Transverse colon (tissue), 4 donors: ENCODE measurements at regions not wholly inside any gene's neighbourhood (a gene's known extent, or its start where the extent isn't known, plus 50 kb on each side); places are given as distances from the start of the nearest gene placed in this dataset.
A peak's percentile ranks its signal among the peaks of the same experiment; 100 is the strongest.

Experiments used
- DNase-seq: peaks from one replicate; pipeline ENCODE4 v3.0.0-alpha.2; 2019
- H3K27ac ChIP-seq, 4 donors: fragments of 200-600 bp; sonication (generic); 2 replicates each; pipeline ENCODE4 v1.5.1; 2016 to 2018; ENCODE audit warnings: inconsistent platforms in 4 of 4
- H3K27me3 ChIP-seq: fragments of 200-600 bp; sonication (generic); 2 replicates; pipeline ENCODE4 v1.5.1; 2017; ENCODE audit warnings: inconsistent platforms
- H3K36me3 ChIP-seq, 4 donors: fragments of 200-600 bp; sonication (generic); 2 replicates each; pipeline ENCODE4 v1.5.1; 2017 to 2019; ENCODE audit warnings: inconsistent platforms in 4 of 4
- H3K4me1 ChIP-seq, 4 donors: fragments of 200-600 bp; sonication (generic); 2 replicates each; pipeline ENCODE4 v1.5.1; 2017 to 2020; ENCODE audit warnings: inconsistent platforms in 4 of 4
- H3K4me3 ChIP-seq, 4 donors: fragments of 200-600 bp; sonication (generic); 1 replicate in 1 of 4; 2 replicates in 3 of 4; pipeline versions ENCODE4 v1.5.1 to v1.6.1; 2017 to 2019; ENCODE audit warnings: inconsistent platforms in 4 of 4
- H3K9me3 ChIP-seq, 2 donors: fragments of 200-600 bp; sonication (generic); 2 replicates each; pipeline ENCODE4 v1.5.1; 2017 to 2019; ENCODE audit warnings: inconsistent platforms in 2 of 2
- CTCF ChIP-seq, 5 experiments: fragments of 200-600 bp in 3 of 5; fragments of 450-650 bp in 2 of 5; sonication (generic) in 3 of 5; IDR thresholded peaks; 1 replicate in 2 of 5; 2 replicates in 3 of 5; pipeline ENCODE4 v1.5.1; 2016 to 2017; ENCODE audit warnings: antibody characterized with exemption in 5 of 5, inconsistent platforms in 3 of 5, mild to moderate bottlenecking in 2 of 5, moderate library complexity in 1 of 5
- EP300 ChIP-seq: sonication (generic); formaldehyde crosslinking; IDR thresholded peaks from one replicate; pipeline ENCODE4 v1.6.1; 2017; ENCODE audit warnings: antibody characterized with exemption, low read depth
- POLR2A ChIP-seq: fragments of 450-650 bp; IDR thresholded peaks from one replicate; pipeline ENCODE4 v1.6.1; 2016; ENCODE audit warnings: antibody characterized with exemption, mild to moderate bottlenecking, moderate library complexity
- POLR2AphosphoS5 ChIP-seq, 3 donors: sonication (generic); formaldehyde crosslinking; IDR thresholded peaks; one replicate each; pipeline ENCODE4 v1.6.1; 2016; ENCODE audit warnings: antibody characterized with exemption in 3 of 3
- WGBS, 2 donors: methylation state at CpG; one replicate each; pipeline ENCODE4 v1.1.5; 2018; ENCODE audit warnings: low coverage in 1 of 2; 5-methylcytosine and 5-hydroxymethylcytosine counted together
- in situ Hi-C, 4 donors: fragments of 200-750 bp; cut with MboI; loops; one replicate each; pipeline versions ENCODE4 v1.15.0 to v1.15.1; 2017; ENCODE audit warnings: low sequenced_read_pairs in 3 of 4, low pct_ligation_motif_present in 1 of 4, low pct_unique_long_range_greater_than_20kb in 1 of 4
- intact Hi-C: fragments of 100-400 bp; cut with DNase I; formaldehyde crosslinking; loops from one replicate; pipeline ENCODE4 v1.15.1; 2023; ENCODE audit warnings: low total_unique reads

- WGBS, 2 donors = 76 to 79% methylated on average over 4 to 7 of the region's 7 CpGs
- intact Hi-C loops (no loop called here), in situ Hi-C loops (no loop called here)
Observed at GRCh38 chr11:80041136-80042000, 600.5 kb upstream of the TENM4 start.

GRCh38 chr11:80034801-80035200 lies 594.0 kb upstream of the TENM4 start:
- H3K4me3 ChIP-seq = no peak overlapping the region
- H3K27me3 ChIP-seq = no peaks in the 10 kb centered on the region
- intact Hi-C loops = no loop called here
- 87 to 100% methylated on average over 1 of the region's 1 CpG for WGBS, 2 donors
- no peak for TF ChIP-seq POLR2A
- no peak for TF ChIP-seq CTCF (IDR thresholded peaks at IDR 0.05)
- no peak for TF ChIP-seq EP300
- no peak for TF ChIP-seq POLR2AphosphoS5 (IDR thresholded peaks at IDR 0.05)
- no peak overlapping the region for H3K27ac ChIP-seq
- H3K9me3 ChIP-seq = no peaks in the 10 kb centered on the region
- H3K36me3 ChIP-seq = no peaks in the 10 kb centered on the region
- peaks cover 0 to 15% (median 0%) of the 10 kb centered on the region in 4 donors for H3K4me1 ChIP-seq
- DNase-seq = no peak
- in situ Hi-C loops = no loop called here

More at GRCh38 chr11:80041136-80042000, 600.5 kb upstream of the TENM4 start:
- H3K4me1 ChIP-seq = no peaks in the 10 kb centered on the region
- H3K4me3 ChIP-seq = no peak overlapping the region
- DNase-seq = no peak
- H3K9me3 ChIP-seq = no peaks in the 10 kb centered on the region
- H3K27ac ChIP-seq = no peak overlapping the region
- TF ChIP-seq POLR2AphosphoS5 (IDR thresholded peaks at IDR 0.05) (no peak), EP300 (no peak), CTCF (IDR thresholded peaks at IDR 0.05) (no peak), POLR2A (no peak)
- H3K27me3 ChIP-seq = no peaks in the 10 kb centered on the region
- no peaks in the 10 kb centered on the region for H3K36me3 ChIP-seq

GRCh38 chr11:80031014-80031600 lies 590.3 kb upstream of the TENM4 start:
- peak overlapping the region in 3 of 4 donors; percentile 0 to 26 (median 6) for H3K27ac ChIP-seq
- 26 to 34% methylated on average over 3 of the region's 3 CpGs for WGBS, 2 donors

More at GRCh38 chr11:80031014-80031600, 590.3 kb upstream of the TENM4 start:
- intact Hi-C loops = no loop called here
- no peak for DNase-seq
- H3K4me3 ChIP-seq = no peak overlapping the region
- in situ Hi-C loops = no loop called here
- H3K9me3 ChIP-seq = no peaks in the 10 kb centered on the region
- H3K4me1 ChIP-seq = peaks cover 0 to 15% (median 0%) of the 10 kb centered on the region in 4 donors
- H3K36me3 ChIP-seq = no peaks in the 10 kb centered on the region
- H3K27me3 ChIP-seq = no peaks in the 10 kb centered on the region
- TF ChIP-seq POLR2A = no peak
- TF ChIP-seq CTCF (IDR thresholded peaks at IDR 0.05) = no peak
- TF ChIP-seq POLR2AphosphoS5 (IDR thresholded peaks at IDR 0.05) = no peak
- no peak for TF ChIP-seq EP300
